Prostate gland (tissue), 2 donors: ENCODE measurements at regions not wholly inside any gene's neighbourhood (a gene's known extent, or its start where the extent isn't known, plus 50 kb on each side); places are given as distances from the start of the nearest gene placed in this dataset.

Experiments used
- CTCF ChIP-seq, 4 experiments: fragments of 200-600 bp in 2 of 4; fragments of 450-650 bp in 2 of 4; sonication (generic) in 2 of 4; IDR thresholded peaks; 1 replicate in 3 of 4; 2 replicates in 1 of 4; pipeline ENCODE4 v1.5.1; 2016 to 2019; ENCODE audit warnings: antibody characterized with exemption in 4 of 4, mild to moderate bottlenecking in 2 of 4, moderate library complexity in 2 of 4
- POLR2A ChIP-seq: fragments of 450-650 bp; IDR thresholded peaks from one replicate; pipeline ENCODE4 v1.6.1; 2016; ENCODE audit warnings: antibody characterized with exemption, mild to moderate bottlenecking
- POLR2AphosphoS5 ChIP-seq: sonication (generic); formaldehyde crosslinking; IDR thresholded peaks from one replicate; pipeline ENCODE4 v1.6.1; 2017; ENCODE audit warnings: antibody characterized with exemption

GRCh38 chr11:129645943-129646342, 169.7 kb upstream of the TMEM45B start:
- TF ChIP-seq POLR2A (no peak), CTCF (IDR thresholded peaks at IDR 0.05) (no peak), POLR2AphosphoS5 (no peak)
